ENCODE measurements at regions not wholly inside any gene's neighbourhood (a gene's known extent, or its start where the extent isn't known, plus 50 kb on each side); places are given as distances from the start of the nearest gene placed in this dataset.

GRCh38 chr2:122643725-122644329 is 888.4 kb downstream of the TSN start:
- POLR2A ChIA-PET, result no interaction called here
- H3K9me3 Mint-ChIP-seq, result no peaks in the 10 kb centered on the region
- no peak for ATAC-seq (ENCODE audit: low read depth)

GRCh38 chr2:122651236-122651635 is 895.8 kb downstream of the TSN start:
- no peaks in the 10 kb centered on the region for H3K36me3 Mint-ChIP-seq
- H3K9me3 Mint-ChIP-seq, result no peaks in the 10 kb centered on the region

More at GRCh38 chr2:122643725-122644329, 888.4 kb downstream of the TSN start:
- H3K4me3 Mint-ChIP-seq, result no peak overlapping the region
- no peak for DNase-seq
- no peak overlapping the region for H3K27ac Mint-ChIP-seq
- no peaks in the 10 kb centered on the region for H3K36me3 Mint-ChIP-seq
- no peaks in the 10 kb centered on the region for H3K27me3 Mint-ChIP-seq
- H3K4me1 Mint-ChIP-seq, result no peaks in the 10 kb centered on the region

DNA sequence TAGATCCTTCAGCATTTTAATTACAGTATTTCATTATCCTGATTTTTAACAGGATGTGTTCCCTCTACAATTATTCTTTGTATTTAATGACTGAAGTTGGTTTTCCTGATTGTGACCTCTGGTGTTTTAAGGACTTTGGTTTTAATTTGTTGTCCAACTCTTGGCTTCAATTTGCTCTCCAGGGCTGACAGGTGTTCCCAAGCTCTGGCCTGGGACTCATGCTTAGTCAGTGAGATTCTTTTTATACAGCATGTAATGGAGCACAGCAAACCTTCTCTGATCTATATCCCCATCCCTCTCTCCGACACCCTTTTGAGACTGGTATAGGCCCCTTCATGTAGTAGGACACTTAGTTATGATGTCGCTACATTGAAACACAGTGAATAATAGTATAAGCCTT is 896.3 kb downstream of the TSN start:
- ATAC-seq (ENCODE audit: low read depth) (no peak), DNase-seq (no peak)
- H3K4me3 Mint-ChIP-seq, result no peak overlapping the region
- H3K36me3 Mint-ChIP-seq, result no peaks in the 10 kb centered on the region
- H3K27ac Mint-ChIP-seq, result no peak overlapping the region
- POLR2A ChIA-PET, result no interaction called here
- no peaks in the 10 kb centered on the region for H3K27me3 Mint-ChIP-seq
- H3K9me3 Mint-ChIP-seq, result no peaks in the 10 kb centered on the region
- no peaks in the 10 kb centered on the region for H3K4me1 Mint-ChIP-seq

More at GRCh38 chr2:122651236-122651635, 895.8 kb downstream of the TSN start:
- H3K4me1 Mint-ChIP-seq, result no peaks in the 10 kb centered on the region
- H3K27ac Mint-ChIP-seq, result no peak overlapping the region
- ATAC-seq (ENCODE audit: low read depth), result no peak
- POLR2A ChIA-PET, result no interaction called here
- no peak for DNase-seq
- H3K27me3 Mint-ChIP-seq, result no peaks in the 10 kb centered on the region
- H3K4me3 Mint-ChIP-seq, result no peak overlapping the region

DNA sequence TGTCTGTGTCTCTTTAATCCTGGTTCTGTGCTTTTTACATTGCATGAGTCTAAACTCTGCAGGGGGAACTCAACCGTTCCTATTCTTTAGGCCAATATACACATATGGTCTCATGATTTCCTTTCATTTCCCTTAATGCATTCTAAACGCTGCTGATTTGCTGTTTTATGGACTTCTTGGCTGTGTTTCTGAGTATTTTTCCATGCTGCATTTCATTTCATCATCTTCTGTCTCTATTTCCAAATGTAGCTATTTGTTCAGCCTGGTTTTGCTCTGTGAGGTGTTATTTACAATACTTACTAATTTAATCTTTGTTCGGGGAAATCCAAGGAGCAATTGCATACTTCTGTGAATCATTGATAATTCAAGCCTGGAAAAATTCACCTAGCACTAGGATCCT is 897.2 kb downstream of the TSN start:
- POLR2A ChIA-PET, result no interaction called here
- no peaks in the 10 kb centered on the region for H3K4me1 Mint-ChIP-seq
- no peak overlapping the region for H3K27ac Mint-ChIP-seq

DNA sequence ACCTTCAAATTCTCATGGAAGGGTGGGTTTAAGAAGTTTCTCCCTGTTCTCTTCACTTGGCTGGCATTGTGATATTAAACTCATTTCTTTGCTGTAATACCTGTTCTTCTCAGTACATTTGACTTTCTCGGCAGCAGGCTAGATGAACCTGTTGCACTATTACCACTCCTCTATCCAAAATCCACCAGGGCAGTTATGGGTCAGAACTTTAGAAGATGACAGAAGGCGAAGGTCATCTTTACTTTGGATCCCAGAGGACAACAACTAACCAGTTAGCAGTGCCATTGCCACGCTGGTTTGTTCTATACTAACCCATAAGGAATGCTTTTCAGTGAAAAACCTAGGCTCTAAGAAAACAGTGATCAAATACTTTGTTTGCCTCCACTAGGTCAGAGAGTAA is 901.0 kb downstream of the TSN start:
- H3K27me3 Mint-ChIP-seq, result peaks cover 10% of the 10 kb centered on the region
- no peak for ATAC-seq (ENCODE audit: low read depth)
- POLR2A ChIA-PET, result no interaction called here
- no peaks in the 10 kb centered on the region for H3K36me3 Mint-ChIP-seq
- DNase-seq, result no peak
- H3K4me1 Mint-ChIP-seq, result no peaks in the 10 kb centered on the region
- H3K4me3 Mint-ChIP-seq, result no peak overlapping the region
- H3K9me3 Mint-ChIP-seq, result no peaks in the 10 kb centered on the region
- no peak overlapping the region for H3K27ac Mint-ChIP-seq

More for the DNA sequence above, 897.2 kb downstream of the TSN start:
- Mint-ChIP-seq H3K27me3 (no peaks in the 10 kb centered on the region), H3K4me3 (no peak overlapping the region), H3K9me3 (no peaks in the 10 kb centered on the region), H3K36me3 (no peaks in the 10 kb centered on the region)
- DNase-seq (no peak), ATAC-seq (ENCODE audit: low read depth) (no peak)

DNA sequence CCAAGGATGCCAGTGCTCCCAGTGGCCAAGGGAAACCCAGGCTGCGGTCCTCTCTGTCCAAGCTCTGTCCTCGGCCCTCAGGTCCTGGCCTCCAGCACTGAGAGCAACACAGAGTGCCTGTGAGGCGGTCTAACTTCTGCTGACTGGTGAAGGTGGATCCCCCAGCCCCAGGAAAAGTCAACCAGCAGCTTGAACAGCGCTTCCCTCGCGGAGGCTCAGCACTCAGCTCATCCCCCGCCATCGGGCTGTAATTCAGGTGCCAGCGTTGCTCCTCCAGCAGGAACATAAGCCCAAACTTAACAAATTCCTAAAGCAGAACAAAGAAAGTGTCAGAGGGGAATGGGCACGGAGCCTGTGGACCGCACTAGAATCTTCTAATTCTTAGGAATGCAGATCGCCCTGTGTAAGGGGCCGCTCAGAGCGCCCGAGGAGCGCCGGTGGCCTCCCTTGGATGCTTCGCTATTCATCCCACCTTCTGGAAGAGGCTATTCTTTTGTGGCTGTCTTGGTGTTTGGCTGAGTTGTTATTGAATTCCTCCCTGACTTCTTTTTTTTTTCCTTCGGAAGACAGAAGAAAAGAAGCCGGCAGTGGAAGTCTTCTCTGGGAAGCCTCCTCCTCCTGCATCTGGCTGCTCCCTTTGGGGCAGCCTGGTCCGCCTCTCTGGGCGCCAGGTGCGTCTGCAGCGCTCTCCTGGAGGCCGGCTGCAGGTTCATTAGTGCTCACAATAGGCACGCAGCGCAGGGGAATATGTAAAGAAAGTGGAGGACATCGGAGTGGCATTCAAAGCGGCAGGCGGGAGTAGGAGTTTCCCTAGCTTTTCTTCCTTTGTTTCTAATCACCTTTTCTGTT is 905.6 kb downstream of the TSN start:
- no peak for ATAC-seq (ENCODE audit: low read depth)
- H3K4me3 Mint-ChIP-seq, result no peak overlapping the region
- POLR2A ChIA-PET, result no interaction called here

DNA sequence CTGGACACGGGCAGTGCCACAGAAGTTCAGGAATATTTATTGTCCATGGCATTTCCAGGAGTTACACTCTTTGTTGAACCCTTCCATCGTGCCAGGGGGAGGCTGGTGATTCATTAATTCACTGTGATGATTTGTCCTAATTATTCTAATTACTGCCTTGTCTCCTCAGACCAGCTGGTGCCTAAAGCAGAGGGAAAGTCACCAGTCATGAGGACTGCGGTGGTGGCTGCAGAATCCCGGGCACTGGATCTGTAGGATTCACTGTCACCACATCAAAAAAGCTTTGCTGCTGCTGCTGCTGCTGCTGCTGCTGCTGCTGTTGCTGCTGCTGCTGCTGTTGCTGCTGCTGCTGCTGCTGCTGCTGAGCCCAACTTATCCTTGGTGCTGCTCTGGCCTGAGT is 908.2 kb downstream of the TSN start:
- ATAC-seq (ENCODE audit: low read depth) (no peak), DNase-seq (no peak)
- Mint-ChIP-seq H3K27ac (no peak overlapping the region), H3K4me3 (no peak overlapping the region), H3K4me1 (no peaks in the 10 kb centered on the region), H3K36me3 (no peaks in the 10 kb centered on the region), H3K9me3 (no peaks in the 10 kb centered on the region), H3K27me3 (peaks cover 11% of the 10 kb centered on the region)
- POLR2A ChIA-PET, result no interaction called here

More for the DNA sequence above, 905.6 kb downstream of the TSN start:
- no peaks in the 10 kb centered on the region for H3K9me3 Mint-ChIP-seq
- DNase-seq, result no peak
- no peaks in the 10 kb centered on the region for H3K36me3 Mint-ChIP-seq
- H3K27me3 Mint-ChIP-seq, result peaks cover 11% of the 10 kb centered on the region
- H3K4me1 Mint-ChIP-seq, result no peaks in the 10 kb centered on the region
- H3K27ac Mint-ChIP-seq, result no peak overlapping the region

DNA sequence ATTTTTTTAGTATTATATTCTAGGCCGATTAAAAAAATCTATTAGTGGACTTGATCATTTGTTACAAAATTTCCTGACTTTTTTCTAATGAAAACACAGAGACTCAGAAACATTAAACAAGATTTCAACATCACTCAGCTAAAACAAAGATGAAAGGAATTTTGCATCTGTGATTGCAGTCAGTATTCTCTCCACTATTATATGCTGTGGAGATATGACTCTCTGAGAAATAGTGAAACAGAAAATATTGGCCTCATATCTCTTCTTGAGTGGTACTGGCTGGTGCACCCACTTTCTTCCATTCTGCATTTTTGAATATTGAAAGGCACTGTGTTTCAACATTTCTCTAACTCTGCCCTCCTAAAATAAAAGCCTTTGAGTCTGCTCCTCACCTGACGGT is 914.2 kb downstream of the TSN start:
- POLR2A ChIA-PET, result no interaction called here
- ATAC-seq (ENCODE audit: low read depth) (no peak), DNase-seq (no peak)
- no peaks in the 10 kb centered on the region for H3K9me3 Mint-ChIP-seq
- no peak overlapping the region for H3K27ac Mint-ChIP-seq
- H3K27me3 Mint-ChIP-seq, result no peaks in the 10 kb centered on the region
- no peaks in the 10 kb centered on the region for H3K36me3 Mint-ChIP-seq
- H3K4me1 Mint-ChIP-seq, result no peaks in the 10 kb centered on the region
- H3K4me3 Mint-ChIP-seq, result no peak overlapping the region

DNA sequence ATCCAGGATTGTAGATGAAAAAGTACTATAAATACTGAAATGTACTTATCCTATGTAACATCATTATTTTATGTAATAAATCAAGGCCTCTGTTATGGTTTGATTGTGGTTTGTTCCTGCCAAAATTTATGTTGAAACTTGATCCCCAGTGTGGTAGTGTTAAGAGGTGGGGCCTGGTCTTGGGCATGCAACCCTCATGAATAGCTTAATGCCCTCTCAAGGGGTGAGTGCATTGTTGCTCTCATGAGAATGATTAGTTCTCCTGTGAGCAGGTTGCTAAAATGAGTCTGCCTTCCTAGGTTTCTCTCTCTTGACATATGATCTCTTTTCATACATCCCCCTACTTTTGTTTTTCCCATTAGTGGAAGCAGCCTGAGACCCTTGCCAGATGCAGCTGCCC is 915.4 kb downstream of the TSN start:
- DNase-seq (no peak), ATAC-seq (ENCODE audit: low read depth) (no peak)
- H3K4me3 Mint-ChIP-seq, result no peak overlapping the region
- no peaks in the 10 kb centered on the region for H3K4me1 Mint-ChIP-seq
- no peaks in the 10 kb centered on the region for H3K9me3 Mint-ChIP-seq
- H3K27ac Mint-ChIP-seq, result no peak overlapping the region
- no peaks in the 10 kb centered on the region for H3K36me3 Mint-ChIP-seq
- H3K27me3 Mint-ChIP-seq, result no peaks in the 10 kb centered on the region
- POLR2A ChIA-PET, result no interaction called here

- H3K36me3 Mint-ChIP-seq, result no peaks in the 10 kb centered on the region
- no peak overlapping the region for H3K27ac Mint-ChIP-seq
- ATAC-seq (ENCODE audit: low read depth) (no peak), DNase-seq (no peak)
- peaks cover 3% of the 10 kb centered on the region for H3K9me3 Mint-ChIP-seq
- H3K27me3 Mint-ChIP-seq, result no peaks in the 10 kb centered on the region
- POLR2A ChIA-PET, result no interaction called here
- no peak overlapping the region for H3K4me3 Mint-ChIP-seq
- H3K4me1 Mint-ChIP-seq, result no peaks in the 10 kb centered on the region
Measured at GRCh38 chr2:122680662-122681061, 925.2 kb downstream of the TSN start.

DNA sequence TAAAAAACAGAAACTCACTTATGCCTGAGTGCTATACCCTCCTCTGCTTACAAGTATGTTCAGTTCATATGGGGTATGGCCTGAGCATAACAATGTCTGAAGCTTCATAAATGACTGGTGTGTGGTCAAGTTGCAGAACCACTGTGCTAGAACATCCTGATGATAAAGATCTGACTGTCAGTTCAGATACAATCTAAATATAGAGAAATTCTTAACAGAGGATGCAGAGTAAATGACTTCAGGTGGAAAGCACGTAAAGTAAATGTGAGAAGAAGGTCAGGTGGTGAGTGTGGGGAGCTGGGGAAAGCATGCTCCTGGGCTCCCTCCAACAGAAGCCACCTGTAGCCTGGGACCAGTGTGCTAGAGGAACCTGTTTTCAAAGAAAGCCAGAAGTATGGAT is 926.2 kb downstream of the TSN start:
- ATAC-seq (ENCODE audit: low read depth), result no peak
- peaks cover 5% of the 10 kb centered on the region for H3K9me3 Mint-ChIP-seq
- H3K4me3 Mint-ChIP-seq, result no peak overlapping the region
- DNase-seq, result no peak
- H3K36me3 Mint-ChIP-seq, result no peaks in the 10 kb centered on the region
- no peaks in the 10 kb centered on the region for H3K4me1 Mint-ChIP-seq
- no peak overlapping the region for H3K27ac Mint-ChIP-seq
- POLR2A ChIA-PET, result no interaction called here
- H3K27me3 Mint-ChIP-seq, result no peaks in the 10 kb centered on the region

- ATAC-seq (ENCODE audit: low read depth) (no peak), DNase-seq (no peak)
- Mint-ChIP-seq H3K27ac (no peak overlapping the region), H3K27me3 (no peaks in the 10 kb centered on the region), H3K4me3 (no peak overlapping the region), H3K9me3 (peaks cover 7% of the 10 kb centered on the region), H3K4me1 (no peaks in the 10 kb centered on the region), H3K36me3 (no peaks in the 10 kb centered on the region)
- POLR2A ChIA-PET, result no interaction called here
Measured at GRCh38 chr2:122682356-122682755, 926.9 kb downstream of the TSN start.

GRCh38 chr2:122683018-122683417 is 927.6 kb downstream of the TSN start:
- POLR2A ChIA-PET, result no interaction called here
- Mint-ChIP-seq H3K9me3 (peaks cover 7% of the 10 kb centered on the region), H3K27ac (no peak overlapping the region), H3K4me3 (no peak overlapping the region), H3K27me3 (no peaks in the 10 kb centered on the region), H3K4me1 (no peaks in the 10 kb centered on the region), H3K36me3 (no peaks in the 10 kb centered on the region)
- no peak for DNase-seq
- ATAC-seq (ENCODE audit: low read depth), result no peak

DNA sequence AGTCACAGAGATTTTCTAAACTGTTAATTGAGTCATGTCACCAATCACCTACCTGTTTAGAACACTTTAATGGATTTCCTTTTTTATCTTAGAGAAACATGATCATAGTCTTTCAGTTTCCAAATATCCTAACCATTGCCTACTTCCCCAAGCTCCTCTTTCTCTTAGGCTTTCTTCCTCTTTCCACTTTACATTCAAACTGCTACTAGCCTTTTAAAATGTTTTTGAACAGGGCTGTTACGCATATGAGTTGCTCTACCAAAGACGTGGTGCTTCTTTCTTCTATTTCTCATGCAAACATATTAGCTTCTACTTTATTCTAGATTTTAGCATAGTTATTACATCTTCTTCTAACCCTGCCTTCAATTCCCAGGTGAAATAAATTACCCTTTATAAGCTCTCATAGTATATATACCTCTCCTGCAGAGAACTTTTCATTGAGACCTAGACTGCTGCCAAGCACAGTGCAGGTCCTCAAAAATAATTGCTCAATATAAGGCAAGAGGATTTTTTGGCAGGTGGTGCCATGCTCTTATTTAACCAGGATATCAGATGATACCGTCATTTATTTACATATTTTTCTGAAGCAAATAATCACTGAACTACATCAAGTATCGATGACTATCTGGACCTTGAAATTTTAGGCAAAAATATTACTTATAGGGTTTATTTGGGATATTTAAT is 937.1 kb downstream of the TSN start:
- POLR2A ChIA-PET, result no interaction called here
- H3K9me3 Mint-ChIP-seq, result peaks cover 3% of the 10 kb centered on the region
- ATAC-seq (ENCODE audit: low read depth) (no peak), DNase-seq (no peak)
- no peak overlapping the region for H3K4me3 Mint-ChIP-seq
- no peaks in the 10 kb centered on the region for H3K4me1 Mint-ChIP-seq
- H3K27ac Mint-ChIP-seq, result no peak overlapping the region
- no peaks in the 10 kb centered on the region for H3K36me3 Mint-ChIP-seq
- no peaks in the 10 kb centered on the region for H3K27me3 Mint-ChIP-seq
